ENCODE measurements at regions not wholly inside any gene's neighbourhood (a gene's known extent, or its start where the extent isn't known, plus 50 kb on each side); places are given as distances from the start of the nearest gene placed in this dataset.
"Not testable (repeated sequence)": the region's sequence is repeated elsewhere in the genome, so short reads cannot be mapped to it uniquely, and the experiment has no call there.

DNA sequence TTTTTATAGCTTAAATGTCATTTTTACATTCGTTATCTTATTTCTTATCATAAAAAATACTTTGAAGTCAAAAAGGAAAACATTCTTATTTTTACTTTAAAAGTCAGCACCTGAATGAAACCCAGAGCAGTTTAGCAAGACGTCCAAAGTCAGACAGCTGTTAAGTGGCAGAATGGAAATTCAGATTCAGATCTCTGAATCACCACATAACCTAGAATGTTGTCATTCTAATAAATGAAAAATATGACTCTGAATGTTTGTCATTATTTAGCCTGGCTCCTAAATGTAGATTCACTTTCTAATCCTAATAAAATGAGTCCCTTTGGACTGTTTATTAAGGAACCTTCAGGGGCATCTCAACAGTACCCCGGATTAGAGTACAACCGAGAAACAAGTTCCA, 75.2 kb upstream of the RGS7 start:
- Histone ChIP-seq H3K4me3 (no peak overlapping the region), H3K27me3 (no peaks in the 10 kb centered on the region), H3K27ac (no peak overlapping the region), H3K36me3 (no peaks in the 10 kb centered on the region), H3K9me3 (no peaks in the 10 kb centered on the region), H3K4me1 (no peaks in the 10 kb centered on the region)
- TF ChIP-seq, protein P1, sequence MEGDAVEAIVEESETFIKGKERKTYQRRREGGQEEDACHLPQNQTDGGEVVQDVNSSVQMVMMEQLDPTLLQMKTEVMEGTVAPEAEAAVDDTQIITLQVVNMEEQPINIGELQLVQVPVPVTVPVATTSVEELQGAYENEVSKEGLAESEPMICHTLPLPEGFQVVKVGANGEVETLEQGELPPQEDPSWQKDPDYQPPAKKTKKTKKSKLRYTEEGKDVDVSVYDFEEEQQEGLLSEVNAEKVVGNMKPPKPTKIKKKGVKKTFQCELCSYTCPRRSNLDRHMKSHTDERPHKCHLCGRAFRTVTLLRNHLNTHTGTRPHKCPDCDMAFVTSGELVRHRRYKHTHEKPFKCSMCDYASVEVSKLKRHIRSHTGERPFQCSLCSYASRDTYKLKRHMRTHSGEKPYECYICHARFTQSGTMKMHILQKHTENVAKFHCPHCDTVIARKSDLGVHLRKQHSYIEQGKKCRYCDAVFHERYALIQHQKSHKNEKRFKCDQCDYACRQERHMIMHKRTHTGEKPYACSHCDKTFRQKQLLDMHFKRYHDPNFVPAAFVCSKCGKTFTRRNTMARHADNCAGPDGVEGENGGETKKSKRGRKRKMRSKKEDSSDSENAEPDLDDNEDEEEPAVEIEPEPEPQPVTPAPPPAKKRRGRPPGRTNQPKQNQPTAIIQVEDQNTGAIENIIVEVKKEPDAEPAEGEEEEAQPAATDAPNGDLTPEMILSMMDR (IDR thresholded peaks at IDR 0.05), result no peak
- DNase-seq (ENCODE audit: low spot score in 2 of 2), result no peak
- intact Hi-C loops (cut with DNase I), result no loop called here

DNA sequence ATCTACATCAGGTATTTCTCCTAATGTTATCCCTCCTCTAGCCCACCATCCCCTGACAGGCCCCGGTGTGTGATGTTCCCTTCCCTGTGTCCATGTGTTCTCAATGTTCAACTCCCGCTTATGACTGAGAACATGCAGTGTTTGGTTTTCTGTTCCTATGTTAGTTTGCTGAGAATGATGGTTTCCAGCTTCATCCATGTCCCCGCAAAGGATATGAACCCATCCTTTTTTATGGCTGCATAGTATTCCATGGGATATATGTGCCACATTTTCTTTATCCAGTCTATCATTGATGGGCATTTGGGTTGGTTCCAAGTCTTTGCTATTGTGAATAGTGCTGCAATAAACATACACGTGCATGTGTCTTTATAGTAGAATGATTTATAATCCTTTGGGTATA, 68.1 kb upstream of the RGS7 start:
- H3K36me3 ChIP-seq; H3K9me3 ChIP-seq; intact Hi-C loops (cut with DNase I); H3K27me3 ChIP-seq; H3K27ac ChIP-seq; H3K4me1 ChIP-seq; DNase-seq (ENCODE audit: low spot score in 2 of 2); H3K4me3 ChIP-seq: not testable (repeated sequence)

DNA sequence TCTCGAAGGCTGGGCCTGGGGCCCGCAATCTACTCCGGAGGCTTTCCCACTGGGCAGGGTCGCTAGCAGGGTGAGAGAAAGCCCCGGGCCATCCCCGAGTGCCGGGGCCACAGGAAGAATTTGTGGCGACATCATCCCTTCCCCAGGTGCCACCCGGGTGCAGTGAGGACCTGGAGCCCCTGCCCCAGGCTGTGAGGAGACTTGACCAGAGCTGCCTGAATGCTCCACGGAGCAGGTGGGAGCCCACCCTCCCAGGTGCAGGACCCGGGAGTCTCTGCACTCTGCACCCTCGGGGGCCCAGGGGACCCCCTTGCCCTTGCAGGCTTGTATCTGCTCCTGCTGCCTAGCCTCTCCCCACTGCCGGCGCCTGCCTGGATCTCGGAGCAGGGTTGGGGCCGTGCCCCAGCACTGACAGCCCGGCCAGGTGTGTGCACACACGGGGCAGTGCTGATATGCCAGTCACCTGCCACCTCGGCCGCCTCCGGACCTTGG, 67.5 kb upstream of the RGS7 start:
- TF ChIP-seq, protein P1 (IDR thresholded peaks at IDR 0.05), result no peak
- H3K27ac ChIP-seq, result no peak overlapping the region
- no peaks in the 10 kb centered on the region for H3K36me3 ChIP-seq
- peak overlapping the region; percentile 44 to 56 for H3K4me3 ChIP-seq
- no peaks in the 10 kb centered on the region for H3K27me3 ChIP-seq
- no peaks in the 10 kb centered on the region for H3K4me1 ChIP-seq
- intact Hi-C loops (cut with DNase I), result no loop called here
- DNase-seq (ENCODE audit: low spot score in 2 of 2), result no peak
- no peaks in the 10 kb centered on the region for H3K9me3 ChIP-seq

DNA sequence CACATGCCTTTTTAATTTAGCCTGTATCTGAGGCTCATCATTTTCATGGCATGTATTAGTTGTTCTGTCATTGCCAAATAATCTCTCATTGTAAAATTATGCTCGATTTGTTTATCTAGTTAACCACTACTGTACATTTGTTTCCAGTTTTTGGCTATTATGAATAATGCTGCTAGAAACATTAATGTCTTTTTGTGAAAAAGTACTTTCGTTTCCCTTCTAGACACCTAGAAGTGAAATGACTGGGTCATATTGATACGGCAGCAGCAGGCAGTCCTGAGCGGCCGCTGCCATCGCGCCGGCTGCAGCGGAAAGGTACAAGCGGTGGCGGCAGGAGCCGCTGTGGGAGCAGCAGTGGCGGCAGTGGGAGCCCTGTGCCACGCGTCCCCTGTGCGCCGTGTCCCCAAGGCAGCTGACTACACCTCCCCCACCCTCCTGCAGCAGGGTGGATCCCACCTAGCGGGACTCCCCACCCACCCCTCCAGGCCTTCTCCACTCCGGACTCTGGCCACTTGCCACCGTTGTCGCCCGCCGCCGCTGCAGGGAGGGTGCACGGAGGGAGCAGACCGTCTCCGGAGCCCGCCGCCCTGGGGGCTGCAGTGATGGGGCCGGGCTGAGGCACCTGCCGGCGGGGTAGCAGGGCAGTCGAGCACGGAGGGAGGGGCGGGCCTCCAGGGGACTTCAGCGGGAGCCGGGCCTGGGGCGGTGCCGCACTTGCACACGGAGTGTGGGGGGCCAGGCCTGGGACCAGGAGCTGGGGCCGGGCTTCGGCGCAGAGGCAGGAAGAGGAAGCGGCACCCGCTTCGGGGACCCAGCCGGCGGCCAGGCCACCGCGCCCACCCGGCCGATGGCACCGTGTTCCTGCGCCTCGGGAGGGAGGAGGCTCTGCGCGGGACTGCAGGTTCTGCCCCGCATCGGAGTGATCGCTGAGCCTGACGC, 66.8 kb upstream of the RGS7 start:
- DNase-seq (ENCODE audit: low spot score in 2 of 2), result no peak

DNA sequence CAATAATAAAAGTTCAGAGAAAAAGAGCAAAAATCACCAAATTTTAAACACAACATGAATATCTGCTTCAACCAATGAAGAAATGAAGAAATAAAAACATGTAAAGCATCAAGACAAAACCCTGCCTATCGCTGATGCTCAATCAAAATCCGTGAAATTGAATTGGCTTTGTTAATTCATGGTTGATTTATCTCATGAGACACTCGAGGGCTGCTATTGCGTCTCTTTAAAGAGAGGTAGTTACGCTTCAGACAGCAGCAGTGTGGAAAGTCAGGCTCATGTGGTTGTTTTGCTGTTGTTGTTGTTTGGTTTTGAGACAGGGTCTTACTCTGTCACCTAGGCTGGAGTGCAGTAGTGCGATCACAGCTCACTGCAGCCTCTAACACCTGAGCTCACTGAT, 65.5 kb upstream of the RGS7 start:
- Histone ChIP-seq H3K9me3 (no peaks in the 10 kb centered on the region), H3K36me3 (no peaks in the 10 kb centered on the region), H3K4me3 (no peak overlapping the region), H3K4me1 (no peaks in the 10 kb centered on the region), H3K27me3 (no peaks in the 10 kb centered on the region), H3K27ac (no peak overlapping the region)
- DNase-seq (ENCODE audit: low spot score in 2 of 2), result no peak
- intact Hi-C loops (cut with DNase I), result no loop called here
- TF ChIP-seq, protein P1 (IDR thresholded peaks at IDR 0.05), result no peak

More for the DNA sequence above, 66.8 kb upstream of the RGS7 start:
- Histone ChIP-seq H3K27me3 (no peaks in the 10 kb centered on the region), H3K4me3 (peak overlapping the region; percentile 44 to 56), H3K9me3 (no peaks in the 10 kb centered on the region), H3K4me1 (no peaks in the 10 kb centered on the region), H3K27ac (no peak overlapping the region), H3K36me3 (no peaks in the 10 kb centered on the region)
- TF ChIP-seq, protein P1 (IDR thresholded peaks at IDR 0.05), result no peak
- intact Hi-C loops (cut with DNase I), result no loop called here

DNA sequence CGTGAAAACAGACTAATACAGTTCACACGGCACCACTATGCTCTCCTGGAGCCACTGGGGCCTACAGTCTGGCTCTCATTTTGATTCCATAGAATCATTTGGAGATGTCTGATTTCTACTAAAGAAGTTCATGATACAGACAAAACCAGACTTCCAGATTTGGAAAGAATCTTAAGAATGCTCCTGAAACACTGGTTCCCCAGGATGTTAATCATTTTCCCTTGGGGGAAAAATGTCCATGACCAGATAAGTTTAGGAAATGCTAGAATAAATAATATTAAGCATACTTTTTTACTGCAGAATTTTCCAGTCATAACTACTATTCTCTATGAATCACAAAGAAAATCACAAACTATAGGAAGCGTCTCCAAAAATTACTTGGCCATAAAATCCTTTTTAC, 63.0 kb upstream of the RGS7 start:
- H3K36me3 ChIP-seq, result no peaks in the 10 kb centered on the region
- no peak for DNase-seq (ENCODE audit: low spot score in 2 of 2)
- no peak overlapping the region for H3K4me3 ChIP-seq
- TF ChIP-seq, protein P1 (IDR thresholded peaks at IDR 0.05), result no peak
- H3K9me3 ChIP-seq, result no peaks in the 10 kb centered on the region
- no peak overlapping the region for H3K27ac ChIP-seq
- intact Hi-C loops (cut with DNase I), result no loop called here
- no peaks in the 10 kb centered on the region for H3K4me1 ChIP-seq
- H3K27me3 ChIP-seq, result no peaks in the 10 kb centered on the region
